NCI-H226 (cell line): ENCODE measurements at regions not wholly inside any gene's neighbourhood (a gene's known extent, or its start where the extent isn't known, plus 50 kb on each side); places are given as distances from the start of the nearest gene placed in this dataset.
"Not testable (repeated sequence)": the region's sequence is repeated elsewhere in the genome, so short reads cannot be mapped to it uniquely, and the experiment has no call there.

Experiments used
- DNase-seq: peaks from one replicate; pipeline ENCODE4 v3.0.0-alpha.2; 2015

DNA sequence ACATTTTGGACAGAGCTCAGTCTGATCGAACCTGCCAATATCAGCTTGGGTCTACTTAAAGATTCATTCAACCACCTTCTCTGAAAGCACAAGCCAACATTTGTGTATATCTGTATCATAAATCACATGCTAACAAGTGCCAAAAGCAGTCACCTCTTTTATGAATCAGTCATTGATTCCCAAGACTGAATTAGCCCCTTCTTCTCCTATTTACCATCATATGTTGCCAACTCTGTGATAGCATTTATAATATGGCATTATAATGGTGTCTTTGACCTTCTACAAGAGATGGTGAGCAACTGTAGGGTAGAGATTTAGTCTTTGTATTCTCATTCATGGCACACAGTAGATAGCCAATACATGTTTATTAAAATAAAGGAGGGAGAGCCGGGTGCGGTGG, 61.4 kb downstream of the DDX53 start:
- no peak for DNase-seq

DNA sequence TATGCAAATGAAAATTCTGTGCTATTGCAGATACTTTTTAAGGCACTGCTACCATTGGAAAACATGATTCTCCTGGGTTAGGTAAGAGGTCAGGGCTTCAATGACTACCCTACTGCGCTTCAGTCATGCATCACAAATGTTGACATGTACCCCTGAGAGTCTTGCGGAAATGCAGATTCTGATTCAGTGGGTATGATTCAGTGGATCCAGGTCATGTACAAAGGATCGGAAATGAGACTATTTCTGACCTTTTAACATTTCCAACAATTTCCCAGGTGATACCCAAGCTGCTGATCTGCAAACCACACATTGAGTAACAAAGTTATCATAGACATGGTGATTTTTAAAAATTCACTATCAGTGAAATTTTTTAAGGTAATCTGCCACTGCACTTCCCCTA, 62.6 kb downstream of the DDX53 start:
- DNase-seq: no peak

- DNase-seq: no peak
These were observed 67.0 kb downstream of the DDX53 start for GRCh38 chrX:23066588-23067281.

- not testable (repeated sequence) for DNase-seq
These were observed 75.7 kb downstream of the DDX53 start for GRCh38 chrX:23075461-23075860.

- no peak for DNase-seq
These were observed 79.6 kb downstream of the DDX53 start for GRCh38 chrX:23079347-23079746.

DNA sequence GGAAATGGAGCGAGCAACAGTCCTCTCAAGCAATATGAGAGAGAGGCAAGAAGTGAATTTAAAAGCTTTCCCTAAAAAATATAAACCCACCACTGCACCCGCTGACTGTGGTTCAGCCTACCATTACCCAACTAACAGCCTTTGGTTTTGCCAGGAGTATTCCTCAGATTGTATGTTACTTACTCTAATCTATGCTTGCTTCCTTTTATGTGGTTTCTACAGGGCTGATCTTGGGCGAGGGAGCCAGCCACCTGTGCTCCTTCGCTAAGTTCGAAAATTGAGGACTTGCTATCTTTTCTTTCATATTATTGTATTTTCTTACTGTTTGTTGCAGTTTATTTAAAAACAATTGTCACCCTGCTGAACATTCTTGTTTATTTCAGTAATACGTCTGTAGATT, 101.1 kb downstream of the DDX53 start:
- DNase-seq: no peak

- no peak for DNase-seq
These were observed 103.8 kb downstream of the DDX53 start for GRCh38 chrX:23103546-23103945.

GRCh38 chrX:23114241-23114640, 114.5 kb downstream of the DDX53 start:
- no peak for DNase-seq

- no peak for DNase-seq
These were observed 115.9 kb downstream of the DDX53 start for GRCh38 chrX:23115651-23116050.

GRCh38 chrX:23118163-23118562, 118.4 kb downstream of the DDX53 start:
- no peak for DNase-seq

GRCh38 chrX:23118890-23119527, 119.2 kb downstream of the DDX53 start:
- DNase-seq: no peak

DNA sequence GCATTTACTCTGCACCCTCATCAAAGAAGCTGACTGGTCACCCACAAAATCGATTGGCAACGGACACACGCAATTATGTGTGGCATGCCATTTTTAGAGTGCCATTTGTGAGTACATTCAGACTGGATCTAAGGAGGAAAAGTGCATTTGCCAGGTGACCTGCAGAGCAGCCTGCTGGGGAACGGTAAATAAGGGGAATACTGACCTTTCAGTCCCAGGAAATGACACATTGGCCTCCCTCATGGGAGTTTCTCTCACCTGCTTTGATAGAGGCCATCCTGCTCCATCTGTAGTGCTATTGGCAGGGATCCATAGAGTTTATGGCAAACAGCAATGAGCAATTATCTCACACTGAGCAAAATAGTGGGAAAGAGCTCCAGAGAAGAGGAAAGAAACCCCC, 127.8 kb downstream of the DDX53 start:
- no peak for DNase-seq

- DNase-seq: no peak
These were observed 133.8 kb downstream of the DDX53 start for GRCh38 chrX:23133551-23133950.

DNA sequence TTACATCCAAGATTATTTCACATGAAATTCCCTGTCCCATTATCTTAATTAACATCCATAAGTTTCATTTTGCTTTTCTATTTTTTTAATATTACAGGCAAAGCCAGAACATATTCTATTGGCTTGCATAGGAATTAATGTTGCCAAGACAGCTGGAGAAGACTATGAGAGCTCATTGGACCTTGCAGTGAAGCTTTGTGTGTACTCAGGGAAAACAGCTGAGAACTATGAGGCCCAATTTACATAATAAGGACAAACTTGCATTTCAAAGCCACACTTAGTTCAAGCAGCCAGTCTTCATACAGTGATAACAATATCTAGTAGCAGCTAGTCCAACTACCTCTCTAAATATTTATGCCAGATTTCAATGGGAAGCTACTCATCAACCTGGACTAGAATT, 134.4 kb downstream of the DDX53 start:
- no peak for DNase-seq

DNA sequence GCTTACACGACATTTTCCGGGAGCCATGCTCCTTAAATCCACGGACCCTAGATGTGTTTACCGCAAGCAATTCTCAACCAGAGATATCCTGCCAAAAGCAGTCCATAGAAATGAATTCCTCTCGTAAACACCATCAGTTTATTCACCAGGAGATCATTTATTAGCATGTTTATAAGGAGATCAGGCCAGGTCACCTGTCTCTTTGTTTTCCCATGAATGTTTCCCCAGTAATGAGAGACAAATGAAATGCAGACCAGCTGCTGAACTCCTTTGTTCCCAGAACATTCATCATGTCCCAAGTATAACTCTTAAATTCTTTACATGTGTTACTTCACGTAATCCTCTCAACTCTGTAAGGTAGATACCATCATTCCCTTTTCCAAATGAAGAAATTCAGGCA, 137.1 kb downstream of the DDX53 start:
- no peak for DNase-seq

DNA sequence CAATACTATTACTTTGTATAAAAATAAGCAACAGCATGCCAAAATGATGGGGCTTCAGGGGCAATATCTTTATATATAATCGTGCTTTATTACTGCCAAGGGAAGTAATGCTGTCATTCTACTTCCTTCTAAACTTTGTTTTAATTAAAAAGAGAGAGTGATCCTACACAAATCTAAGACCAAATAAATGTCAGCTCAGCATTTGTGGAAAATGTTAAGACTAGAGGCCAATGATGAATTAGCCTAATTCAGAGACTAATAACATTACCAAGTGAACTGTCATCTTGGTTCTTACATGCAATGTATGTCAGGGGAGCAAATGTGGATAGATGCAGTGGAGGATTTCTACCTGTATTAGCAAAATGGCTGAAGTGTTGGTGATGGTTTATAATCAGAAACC, 166.4 kb upstream of the PTCHD1 start:
- DNase-seq: no peak

DNA sequence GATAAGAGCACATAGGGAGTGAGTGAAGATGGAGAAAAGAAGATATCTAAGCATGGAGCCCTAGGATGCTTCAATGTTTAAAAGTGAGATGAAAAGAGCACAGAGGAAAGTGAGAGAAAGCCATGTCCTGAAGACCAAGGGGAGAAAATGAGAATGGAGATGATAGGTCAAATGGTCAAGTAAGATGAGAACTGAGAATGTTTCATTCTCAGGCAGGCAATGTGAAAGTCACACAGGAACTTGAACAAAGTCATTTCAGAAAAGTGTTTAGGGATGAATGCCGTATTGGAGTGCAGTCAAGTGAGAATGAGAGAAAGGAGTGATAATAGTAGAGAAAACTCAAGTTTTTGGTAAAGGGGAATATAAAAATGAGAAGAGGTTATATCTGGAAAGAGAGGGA, 148.7 kb upstream of the PTCHD1 start:
- DNase-seq: no peak

DNA sequence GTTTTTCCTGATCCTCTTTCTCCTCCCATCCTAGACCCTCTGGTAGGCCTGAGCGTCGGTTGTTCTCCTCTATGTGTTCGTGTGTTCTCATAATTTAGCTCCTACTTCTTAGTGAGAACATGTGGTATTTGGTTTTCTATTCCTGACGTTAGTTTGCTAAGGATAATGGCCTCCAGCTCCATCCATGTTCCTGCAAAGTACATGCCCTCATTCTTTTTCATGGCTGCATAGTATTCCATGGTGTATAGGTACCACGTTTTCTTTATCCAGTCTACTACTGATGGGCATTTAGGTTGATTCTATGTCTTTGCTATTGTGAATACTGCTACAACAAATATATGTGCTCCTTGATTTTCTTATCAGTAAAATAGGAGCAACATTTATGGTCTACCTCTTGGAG, 146.8 kb upstream of the PTCHD1 start:
- DNase-seq: no peak

DNA sequence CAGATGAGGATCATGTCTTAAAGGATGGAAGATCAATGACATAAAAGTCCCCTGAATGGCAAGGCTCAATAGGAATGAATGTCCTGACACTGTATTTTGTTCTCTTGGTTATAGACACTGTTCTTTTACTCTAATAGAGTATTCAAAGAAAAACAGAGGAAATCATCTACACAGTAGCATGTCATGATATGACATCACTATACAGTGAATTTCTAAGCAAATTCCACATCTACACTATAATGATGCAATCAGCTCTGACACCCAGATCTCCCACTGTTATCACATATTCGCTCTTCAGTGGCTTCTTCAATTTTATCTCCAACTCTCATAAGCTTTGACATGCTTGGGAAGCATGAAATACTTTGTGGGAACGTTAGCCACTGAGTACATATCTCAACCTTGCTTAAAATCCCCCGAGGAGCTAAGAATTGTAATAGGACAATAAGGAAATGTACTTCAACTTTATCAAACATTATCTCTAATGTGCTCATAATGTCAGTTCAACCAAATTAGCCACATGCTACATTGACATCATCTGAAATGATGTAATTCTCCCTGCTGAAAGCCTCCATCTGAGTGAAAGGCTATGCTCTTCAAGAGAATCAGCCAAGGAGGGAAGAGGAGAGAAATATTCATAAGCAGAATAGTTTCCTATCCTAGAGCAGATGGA, 139.6 kb upstream of the PTCHD1 start:
- DNase-seq: peak; percentile 67

GRCh38 chrX:23195761-23196160, 138.9 kb upstream of the PTCHD1 start:
- DNase-seq: no peak

DNA sequence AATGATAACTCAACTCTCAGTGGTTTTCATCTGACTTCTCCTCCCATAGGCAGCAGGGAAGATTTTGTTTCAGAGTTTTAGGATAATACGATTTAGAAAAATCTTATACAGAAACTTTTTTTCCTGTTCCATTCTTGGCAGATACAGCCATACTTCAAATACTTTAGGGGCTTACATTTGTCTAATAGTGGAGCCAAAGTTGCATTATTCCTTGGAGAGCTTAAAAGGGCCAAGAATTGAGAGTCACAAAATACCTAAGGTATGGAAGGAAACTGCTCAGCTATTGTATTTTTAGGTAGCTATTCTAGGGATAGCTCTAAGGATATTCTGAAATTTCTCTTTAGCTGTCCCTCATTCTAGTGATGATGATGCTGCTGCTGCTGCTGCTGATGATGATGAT, 132.9 kb upstream of the PTCHD1 start:
- DNase-seq: no peak

DNA sequence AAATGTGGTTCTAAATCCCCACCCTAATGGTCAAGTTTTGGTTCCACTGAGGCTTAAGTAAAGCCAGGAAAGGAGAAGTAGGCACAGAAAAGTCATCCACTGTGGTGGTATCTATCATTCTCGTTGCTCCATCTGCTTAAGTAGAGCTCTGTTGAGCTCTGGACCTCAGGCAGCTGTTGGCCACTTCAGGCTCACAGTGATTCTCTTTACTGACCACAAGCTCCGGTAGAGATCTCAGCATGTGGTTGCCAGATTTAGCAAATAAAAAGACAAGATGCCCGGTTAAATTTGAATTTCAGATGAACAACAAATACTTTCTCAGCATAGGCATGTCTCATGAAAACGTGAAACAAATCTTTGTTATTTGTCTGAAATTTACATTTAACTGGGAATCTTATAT, 132.3 kb upstream of the PTCHD1 start:
- DNase-seq: no peak

GRCh38 chrX:23223169-23223568, 111.5 kb upstream of the PTCHD1 start:
- no peak for DNase-seq

DNA sequence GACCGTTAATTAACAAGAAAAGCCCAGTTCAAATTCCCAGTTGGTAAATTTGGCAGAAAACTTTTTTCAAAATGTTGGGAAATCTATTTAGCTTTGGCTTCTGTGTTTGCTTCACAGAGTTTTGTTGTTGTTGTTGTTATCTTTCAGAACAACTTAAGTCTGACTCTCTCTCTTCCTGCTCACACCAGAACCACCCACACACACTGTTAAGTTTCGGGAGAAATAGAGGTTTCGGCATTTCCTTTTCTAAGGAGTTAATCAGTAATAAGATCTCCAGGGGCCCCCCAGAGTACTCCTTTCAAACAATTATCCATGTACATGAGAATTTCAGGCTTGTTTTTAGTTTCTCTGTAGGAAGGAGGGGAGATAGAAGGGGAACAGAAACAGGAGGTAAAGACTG, 106.2 kb upstream of the PTCHD1 start:
- DNase-seq: no peak
